Stomach (tissue), 4 donors: ENCODE measurements at regions not wholly inside any gene's neighbourhood (a gene's known extent, or its start where the extent isn't known, plus 50 kb on each side); places are given as distances from the start of the nearest gene placed in this dataset.

ENCODE experiments used
- CTCF ChIP-seq, 7 experiments: fragments of 450-650 bp in 4 of 7; fragments of 200-600 bp in 3 of 7; sonication (generic) in 3 of 7; IDR thresholded peaks; one replicate each; pipeline ENCODE4 v1.5.1; 2016 to 2019; ENCODE audit warnings: antibody characterized with exemption in 7 of 7, control low read depth in 2 of 7, mild to moderate bottlenecking in 1 of 7
- POLR2A ChIP-seq, 4 donors: fragments of 450-650 bp; IDR thresholded peaks; one replicate each; pipeline ENCODE4 v1.6.1; 2016; ENCODE audit warnings: antibody characterized with exemption in 4 of 4, control low read depth in 2 of 4, mild to moderate bottlenecking in 1 of 4, moderate library complexity in 1 of 4
- POLR2AphosphoS5 ChIP-seq, 3 donors: sonication (generic); formaldehyde crosslinking; IDR thresholded peaks; one replicate each; pipeline ENCODE4 v1.6.1; 2016; ENCODE audit warnings: antibody characterized with exemption in 3 of 3

DNA sequence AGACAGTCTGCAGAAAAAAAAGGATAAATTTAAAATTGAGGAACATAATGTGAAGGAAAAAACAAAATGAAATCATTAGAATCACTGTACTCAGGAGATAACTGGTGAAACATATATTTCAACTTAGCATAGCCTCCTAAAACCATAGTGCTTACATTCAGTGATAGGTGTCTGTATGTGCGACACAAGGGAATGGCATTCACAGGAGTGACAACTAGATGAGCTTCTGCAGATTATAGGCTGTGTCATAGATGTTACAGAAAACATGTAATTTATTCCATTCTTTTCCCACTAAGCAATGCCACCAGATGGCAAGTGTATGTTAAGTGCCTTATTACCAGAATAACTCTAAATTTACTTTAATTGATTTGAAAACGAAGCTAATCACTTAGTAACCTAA is 960.0 kb upstream of the PCDH20 start:
- no peak for TF ChIP-seq CTCF (IDR thresholded peaks at IDR 0.05)
- no peak for TF ChIP-seq POLR2A (IDR thresholded peaks at IDR 0.05)
- TF ChIP-seq POLR2AphosphoS5 (IDR thresholded peaks at IDR 0.05) = no peak
